CD4-positive, alpha-beta T cell (primary cell): ENCODE measurements at regions not wholly inside any gene's neighbourhood (a gene's known extent, or its start where the extent isn't known, plus 50 kb on each side); places are given as distances from the start of the nearest gene placed in this dataset.

ENCODE experiments used
- ATAC-seq: fragments of 200-7000 bp; cut with Tn5 transposase; one replicate; pipeline ENCODE4 v1.10.0; 2022; ENCODE audit warnings: mild to moderate bottlenecking; ENCODE audit not compliant: poor library complexity
- CTCF ChIA-PET: fragments of 350-600 bp; sonication (Branson Sonifier 250); formaldehyde crosslinking; loops from one replicate; lab custom pipeline; 2021; ENCODE audit warnings: antibody characterized with exemption, inconsistent platforms; lab: Charles Lee
- POLR2A ChIA-PET: fragments of 350-600 bp; sonication (Branson Sonifier 250); formaldehyde crosslinking; loops from one replicate; lab custom pipeline; 2021; ENCODE audit warnings: antibody characterized with exemption, inconsistent platforms; lab: Charles Lee
- DNase-seq, 14 experiments: peaks; one replicate each; pipeline ENCODE4 v3.0.0-alpha.2; 2013 to 2020; ENCODE audit warnings: mixed read lengths in 2 of 14
- H3K27ac ChIP-seq, 2 donors: one replicate each; pipeline versions ENCODE4 v1.5.1 to v1.7.0; 2013; ENCODE audit warnings: low read length in 2 of 2, low read depth in 1 of 2, mild to moderate bottlenecking in 1 of 2
- H3K27me3 ChIP-seq, 2 experiments: 1 replicate in 1 of 2; 2 replicates in 1 of 2; pipeline versions ENCODE4 v1.6.1 to v1.7.0; 2013; ENCODE audit warnings: low read length in 2 of 2, control low read depth in 1 of 2, mild to moderate bottlenecking in 1 of 2, moderate library complexity in 1 of 2; ENCODE audit not compliant: insufficient read depth in 2 of 2, control insufficient read depth in 1 of 2
- H3K36me3 ChIP-seq: one replicate; pipeline ENCODE4 v1.6.1; 2013; ENCODE audit warnings: low read length, control low read depth; ENCODE audit not compliant: insufficient read depth
- H3K4me1 ChIP-seq: one replicate; pipeline ENCODE4 v1.6.1; 2013; ENCODE audit warnings: low read length, control low read depth; ENCODE audit not compliant: insufficient read depth
- H3K4me3 ChIP-seq: one replicate; pipeline ENCODE4 v1.5.1; 2013; ENCODE audit warnings: mild to moderate bottlenecking, low read length, moderate library complexity
- H3K9me3 ChIP-seq, 2 experiments: 1 replicate in 1 of 2; 2 replicates in 1 of 2; pipeline versions ENCODE4 v1.6.1 to v1.7.0; 2013; ENCODE audit warnings: low read length in 2 of 2, mild to moderate bottlenecking in 2 of 2, control low read depth in 1 of 2, moderate library complexity in 1 of 2; ENCODE audit not compliant: control insufficient read depth in 1 of 2, insufficient read depth in 1 of 2
- H3K27ac Mint-ChIP-seq: one replicate; pipeline ENCODE4 v1.8.0; 2020; ENCODE audit warnings: mixed read lengths
- H3K27me3 Mint-ChIP-seq: one replicate; pipeline ENCODE4 v1.8.0; 2021; ENCODE audit warnings: mixed read lengths
- H3K36me3 Mint-ChIP-seq: one replicate; pipeline ENCODE4 v1.8.0; 2021; ENCODE audit warnings: low read depth, mixed read lengths
- H3K4me1 Mint-ChIP-seq: one replicate; pipeline ENCODE4 v1.8.0; 2021; ENCODE audit warnings: low read depth, mixed read lengths
- H3K4me3 Mint-ChIP-seq: one replicate; pipeline ENCODE4 v1.8.0; 2020; ENCODE audit warnings: mild to moderate bottlenecking, mixed read lengths
- H3K9me3 Mint-ChIP-seq: one replicate; pipeline ENCODE4 v1.8.0; 2020; ENCODE audit warnings: mixed read lengths
- CTCF ChIP-seq: fragments of 200-600 bp; IDR thresholded peaks from one replicate; pipeline ENCODE4 v1.8.0; 2022; ENCODE audit warnings: antibody characterized with exemption, mild to moderate bottlenecking
- intact Hi-C, 2 experiments: fragments of 100-400 bp; cut with DNase I in 1 of 2; cut with micrococcal nuclease in 1 of 2; formaldehyde crosslinking; loops; one replicate each; pipeline versions ENCODE4 v1.15.1 to v1.9.0; 2023 to 2025; cut with DNase I, micrococcal nuclease

GRCh38 chr2:29974086-29974485, 52.7 kb upstream of the ALK start:
- Histone ChIP-seq H3K27me3 (peaks cover 0 to 2% of the 10 kb centered on the region in 2 experiments), H3K36me3 (no peaks in the 10 kb centered on the region), H3K27ac (no peak overlapping the region), H3K9me3 (no peaks in the 10 kb centered on the region), H3K4me1 (no peaks in the 10 kb centered on the region), H3K4me3 (no peak overlapping the region)
- POLR2A ChIA-PET, result no interaction called here
- CTCF ChIA-PET, result no interaction called here
- ATAC-seq (no peak), DNase-seq (no peak)
- H3K9me3 Mint-ChIP-seq, result peaks cover 3% of the 10 kb centered on the region
- H3K4me1 Mint-ChIP-seq, result no peaks in the 10 kb centered on the region
- intact Hi-C loops, result no loop called here
- TF ChIP-seq CTCF, result no peak
- H3K4me3 Mint-ChIP-seq, result no peak overlapping the region
- H3K27ac Mint-ChIP-seq, result no peak overlapping the region
- no peaks in the 10 kb centered on the region for H3K36me3 Mint-ChIP-seq
- peaks cover 31% of the 10 kb centered on the region for H3K27me3 Mint-ChIP-seq

- Mint-ChIP-seq H3K9me3 (peaks cover 3% of the 10 kb centered on the region), H3K27ac (no peak overlapping the region), H3K27me3 (peaks cover 18% of the 10 kb centered on the region), H3K36me3 (no peaks in the 10 kb centered on the region), H3K4me3 (no peak overlapping the region), H3K4me1 (no peaks in the 10 kb centered on the region)
- intact Hi-C loops, result no loop called here
- ATAC-seq, result no peak
- CTCF ChIA-PET, result no interaction called here
- no peak overlapping the region for H3K4me3 ChIP-seq
- no peaks in the 10 kb centered on the region for H3K36me3 ChIP-seq
- no peaks in the 10 kb centered on the region for H3K4me1 ChIP-seq
- H3K27ac ChIP-seq, result no peak overlapping the region
- no peaks in the 10 kb centered on the region for H3K27me3 ChIP-seq
- no peaks in the 10 kb centered on the region for H3K9me3 ChIP-seq
- no peak for TF ChIP-seq CTCF
- POLR2A ChIA-PET, result no interaction called here
- DNase-seq, result no peak
Observed at GRCh38 chr2:29977284-29977683, 55.9 kb upstream of the ALK start.

- DNase-seq, result no peak
- intact Hi-C loops, result no loop called here
- no peak overlapping the region for H3K27ac Mint-ChIP-seq
- no peaks in the 10 kb centered on the region for H3K36me3 Mint-ChIP-seq
- TF ChIP-seq CTCF, result no peak
- no peak overlapping the region for H3K27ac ChIP-seq
- no peaks in the 10 kb centered on the region for H3K9me3 ChIP-seq
- ChIA-PET CTCF (no interaction called here), POLR2A (no interaction called here)
- H3K36me3 ChIP-seq, result no peaks in the 10 kb centered on the region
- H3K4me1 ChIP-seq, result no peaks in the 10 kb centered on the region
- no peak overlapping the region for H3K4me3 Mint-ChIP-seq
- H3K27me3 Mint-ChIP-seq, result no peaks in the 10 kb centered on the region
- ATAC-seq, result no peak
- no peak overlapping the region for H3K4me3 ChIP-seq
- no peaks in the 10 kb centered on the region for H3K4me1 Mint-ChIP-seq
- no peaks in the 10 kb centered on the region for H3K9me3 Mint-ChIP-seq
- H3K27me3 ChIP-seq, result peaks cover 2 to 3% of the 10 kb centered on the region in 2 experiments
Observed at GRCh38 chr2:29981402-29981801, 60.0 kb upstream of the ALK start.
